ENCODE measurements at regions not wholly inside any gene's neighbourhood (a gene's known extent, or its start where the extent isn't known, plus 50 kb on each side); places are given as distances from the start of the nearest gene placed in this dataset.
"Not testable (repeated sequence)": the region's sequence is repeated elsewhere in the genome, so short reads cannot be mapped to it uniquely, and the experiment has no call there.

GRCh38 chr6:128713461-128713860 is 169.5 kb upstream of the LAMA2 start:
- DNase-seq (ENCODE audit: low spot score in 2 of 2): no peak
- Histone ChIP-seq H3K27me3 (no peaks in the 10 kb centered on the region), H3K4me3 (no peak overlapping the region), H3K27ac (no peak overlapping the region), H3K4me1 (no peaks in the 10 kb centered on the region), H3K36me3 (no peaks in the 10 kb centered on the region), H3K9me3 (no peaks in the 10 kb centered on the region)
- intact Hi-C loops (cut with DNase I; ENCODE audit: low total_unique reads): no loop called here
- TF ChIP-seq POLR2A (IDR thresholded peaks at IDR 0.05) (no peak), CTCF (IDR thresholded peaks at IDR 0.05) (no peak), POLR2AphosphoS5 (IDR thresholded peaks at IDR 0.05) (no peak)

- intact Hi-C loops (cut with DNase I; ENCODE audit: low total_unique reads): no loop called here
- TF ChIP-seq CTCF (IDR thresholded peaks at IDR 0.05) (no peak), POLR2A (IDR thresholded peaks at IDR 0.05) (no peak), POLR2AphosphoS5 (IDR thresholded peaks at IDR 0.05) (no peak)
- H3K27ac ChIP-seq: no peak overlapping the region
- no peaks in the 10 kb centered on the region for H3K27me3 ChIP-seq
- no peaks in the 10 kb centered on the region for H3K36me3 ChIP-seq
- H3K4me1 ChIP-seq: no peaks in the 10 kb centered on the region
- H3K4me3 ChIP-seq: no peak overlapping the region
- H3K9me3 ChIP-seq: no peaks in the 10 kb centered on the region
- no peak for DNase-seq (ENCODE audit: low spot score in 2 of 2)
Observed at GRCh38 chr6:128712898-128713297, 170.0 kb upstream of the LAMA2 start.

- Histone ChIP-seq H3K4me3 (no peak overlapping the region), H3K27me3 (no peaks in the 10 kb centered on the region), H3K36me3 (no peaks in the 10 kb centered on the region), H3K9me3 (no peaks in the 10 kb centered on the region), H3K27ac (no peak overlapping the region), H3K4me1 (no peaks in the 10 kb centered on the region)
- intact Hi-C loops (cut with DNase I; ENCODE audit: low total_unique reads): no loop called here
- no peak for TF ChIP-seq CTCF (IDR thresholded peaks at IDR 0.05)
- no peak for TF ChIP-seq POLR2AphosphoS5 (IDR thresholded peaks at IDR 0.05)
- TF ChIP-seq POLR2A (IDR thresholded peaks at IDR 0.05): no peak
- no peak for DNase-seq (ENCODE audit: low spot score in 2 of 2)
Observed at GRCh38 chr6:128711149-128711548, 171.8 kb upstream of the LAMA2 start.

GRCh38 chr6:128710315-128710714 is 172.6 kb upstream of the LAMA2 start:
- DNase-seq (ENCODE audit: low spot score in 2 of 2): no peak
- no peak for TF ChIP-seq CTCF (IDR thresholded peaks at IDR 0.05)
- no peak for TF ChIP-seq POLR2A (IDR thresholded peaks at IDR 0.05)
- TF ChIP-seq POLR2AphosphoS5 (IDR thresholded peaks at IDR 0.05): no peak
- intact Hi-C loops (cut with DNase I; ENCODE audit: low total_unique reads): no loop called here
- no peaks in the 10 kb centered on the region for H3K36me3 ChIP-seq
- no peaks in the 10 kb centered on the region for H3K4me1 ChIP-seq
- no peaks in the 10 kb centered on the region for H3K27me3 ChIP-seq
- no peaks in the 10 kb centered on the region for H3K9me3 ChIP-seq
- H3K27ac ChIP-seq: no peak overlapping the region
- H3K4me3 ChIP-seq: no peak overlapping the region

- H3K9me3 ChIP-seq: no peaks in the 10 kb centered on the region
- no peak for DNase-seq (ENCODE audit: low spot score in 2 of 2)
- intact Hi-C loops (cut with DNase I; ENCODE audit: low total_unique reads): no loop called here
- TF ChIP-seq CTCF (IDR thresholded peaks at IDR 0.05): no peak
- TF ChIP-seq POLR2AphosphoS5 (IDR thresholded peaks at IDR 0.05): no peak
- TF ChIP-seq POLR2A (IDR thresholded peaks at IDR 0.05): no peak
- no peak overlapping the region for H3K4me3 ChIP-seq
- no peak overlapping the region for H3K27ac ChIP-seq
- H3K27me3 ChIP-seq: no peaks in the 10 kb centered on the region
- H3K4me1 ChIP-seq: no peaks in the 10 kb centered on the region
- no peaks in the 10 kb centered on the region for H3K36me3 ChIP-seq
Observed at GRCh38 chr6:128704601-128705000, 178.3 kb upstream of the LAMA2 start.

- DNase-seq (ENCODE audit: low spot score in 2 of 2); H3K9me3 ChIP-seq; H3K27me3 ChIP-seq; H3K4me3 ChIP-seq; H3K36me3 ChIP-seq; H3K4me1 ChIP-seq; intact Hi-C loops (cut with DNase I; ENCODE audit: low total_unique reads); H3K27ac ChIP-seq: not testable (repeated sequence)
Observed at GRCh38 chr6:128703794-128704193, 179.1 kb upstream of the LAMA2 start.

Measured in breast epithelium (tissue), 4 donors.